DOHH2 (cell line): ENCODE measurements at regions not wholly inside any gene's neighbourhood (a gene's known extent, or its start where the extent isn't known, plus 50 kb on each side); places are given as distances from the start of the nearest gene placed in this dataset.

Experiments used
- H3F3A ChIP-seq: fragments of 200-600 bp; sonication (generic), shearing (Covaris generic); 2 replicates; pipeline ENCODE4 v1.6.0; 2016; ENCODE audit warnings: antibody characterized with exemption, mild to moderate bottlenecking; ENCODE audit not compliant: control insufficient read depth, insufficient read depth
- H3K27ac ChIP-seq: fragments of 200-600 bp; sonication (generic); 2 replicates; pipeline ENCODE4 v1.5.1; 2014; ENCODE audit warnings: low read depth, mild to moderate bottlenecking, low read length, moderate library complexity
- H3K27me3 ChIP-seq: fragments of 200-600 bp; sonication (generic); 2 replicates; pipeline ENCODE4 v1.6.1; 2014; ENCODE audit warnings: mild to moderate bottlenecking, low read length, mixed read lengths; ENCODE audit not compliant: control insufficient read depth
- H3K36me3 ChIP-seq: fragments of 200-600 bp; sonication (generic); 2 replicates; pipeline ENCODE4 v1.6.1; 2014; ENCODE audit warnings: mild to moderate bottlenecking, low read length, moderate library complexity, mixed read lengths; ENCODE audit not compliant: control insufficient read depth
- H3K4me1 ChIP-seq: fragments of 200-600 bp; sonication (generic); 2 replicates; pipeline ENCODE4 v1.6.1; 2014; ENCODE audit warnings: mild to moderate bottlenecking, low read length, mixed read lengths; ENCODE audit not compliant: control insufficient read depth
- H3K4me2 ChIP-seq: fragments of 200-600 bp; sonication (generic); 2 replicates; pipeline ENCODE4 v1.6.0; 2014; ENCODE audit warnings: mild to moderate bottlenecking, low read length, moderate library complexity
- H3K4me3 ChIP-seq: fragments of 200-600 bp; sonication (generic); 2 replicates; pipeline ENCODE4 v1.5.1; 2014; ENCODE audit warnings: mild to moderate bottlenecking, low read length, mixed read lengths
- H3K79me2 ChIP-seq: fragments of 200-600 bp; sonication (generic); 2 replicates; pipeline ENCODE4 v1.6.1; 2014; ENCODE audit warnings: mild to moderate bottlenecking, low read length, mixed read lengths; ENCODE audit not compliant: control insufficient read depth
- H3K9me2 ChIP-seq: fragments of 200-600 bp; sonication (generic); replicated peaks from 2 replicates; pipeline ENCODE4 v1.6.1; 2014; ENCODE audit warnings: mild to moderate bottlenecking, low read length, mixed read lengths; ENCODE audit not compliant: control insufficient read depth
- H3K9me3 ChIP-seq: fragments of 200-600 bp; sonication (generic); 2 replicates; pipeline ENCODE4 v1.6.1; 2014; ENCODE audit warnings: antibody characterized with exemption, low read length, mixed read lengths; ENCODE audit not compliant: control insufficient read depth, insufficient read depth
- H4K20me1 ChIP-seq: fragments of 200-600 bp; sonication (generic); 2 replicates; pipeline ENCODE4 v1.6.0; 2014; ENCODE audit warnings: low read depth, mild to moderate bottlenecking, antibody characterized with exemption, low read length, moderate library complexity; ENCODE audit not compliant: control insufficient read depth, insufficient read depth
- EZH2phosphoT487 ChIP-seq: fragments of 200-600 bp; sonication (generic); IDR thresholded peaks from 2 replicates; pipeline ENCODE4 v1.6.1; 2017; ENCODE audit warnings: borderline replicate concordance, mild to moderate bottlenecking, antibody characterized with exemption, low read length, moderate library complexity, mixed read lengths
- TF ChIP-seq, protein P1 (sequence below): fragments of 200-600 bp; sonication (generic); IDR thresholded peaks from one replicate; pipeline ENCODE4 v1.5.1; 2014; ENCODE audit warnings: antibody characterized with exemption, mild to moderate bottlenecking, low read depth, low read length; ENCODE audit not compliant: poor library complexity, severe bottlenecking

GRCh38 chr12:70052931-70053497, 190.2 kb upstream of the CNOT2 start:
- Histone ChIP-seq H3K4me3 (no peak overlapping the region), H3K9me2 (no peaks in the 10 kb centered on the region; the same call in 1 of the 2 replicates), H4K20me1 (no peaks in the 10 kb centered on the region), H3K9me3 (no peaks in the 10 kb centered on the region), H3K36me3 (no peaks in the 10 kb centered on the region), H3K27ac (no peak overlapping the region), H3F3A (no peaks in the 10 kb centered on the region), H3K4me1 (peaks cover 13% of the 10 kb centered on the region), H3K79me2 (no peaks in the 10 kb centered on the region), H3K27me3 (no peaks in the 10 kb centered on the region), H3K4me2 (no peak overlapping the region)
- no peak for TF ChIP-seq EZH2phosphoT487
- TF ChIP-seq, protein P1, sequence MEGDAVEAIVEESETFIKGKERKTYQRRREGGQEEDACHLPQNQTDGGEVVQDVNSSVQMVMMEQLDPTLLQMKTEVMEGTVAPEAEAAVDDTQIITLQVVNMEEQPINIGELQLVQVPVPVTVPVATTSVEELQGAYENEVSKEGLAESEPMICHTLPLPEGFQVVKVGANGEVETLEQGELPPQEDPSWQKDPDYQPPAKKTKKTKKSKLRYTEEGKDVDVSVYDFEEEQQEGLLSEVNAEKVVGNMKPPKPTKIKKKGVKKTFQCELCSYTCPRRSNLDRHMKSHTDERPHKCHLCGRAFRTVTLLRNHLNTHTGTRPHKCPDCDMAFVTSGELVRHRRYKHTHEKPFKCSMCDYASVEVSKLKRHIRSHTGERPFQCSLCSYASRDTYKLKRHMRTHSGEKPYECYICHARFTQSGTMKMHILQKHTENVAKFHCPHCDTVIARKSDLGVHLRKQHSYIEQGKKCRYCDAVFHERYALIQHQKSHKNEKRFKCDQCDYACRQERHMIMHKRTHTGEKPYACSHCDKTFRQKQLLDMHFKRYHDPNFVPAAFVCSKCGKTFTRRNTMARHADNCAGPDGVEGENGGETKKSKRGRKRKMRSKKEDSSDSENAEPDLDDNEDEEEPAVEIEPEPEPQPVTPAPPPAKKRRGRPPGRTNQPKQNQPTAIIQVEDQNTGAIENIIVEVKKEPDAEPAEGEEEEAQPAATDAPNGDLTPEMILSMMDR = no peak

DNA sequence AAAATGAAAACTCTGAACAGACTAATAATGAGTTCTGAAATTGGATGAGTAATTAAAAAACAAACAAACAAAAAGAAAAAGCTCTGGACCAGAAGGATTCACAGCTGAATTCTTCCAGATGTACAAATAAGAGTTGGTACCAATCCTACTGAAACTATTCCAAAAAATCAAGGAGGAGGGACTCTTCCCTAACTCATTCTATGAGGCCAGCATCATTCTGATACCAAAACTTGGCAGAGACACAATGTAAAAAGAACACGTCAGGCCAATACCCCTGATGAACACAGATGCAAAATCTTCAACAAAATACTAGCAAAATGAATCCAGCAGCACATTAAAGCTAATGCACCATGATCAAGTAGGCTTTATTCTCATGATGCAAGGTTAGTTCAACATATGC, 183.9 kb upstream of the CNOT2 start:
- Histone ChIP-seq H3K36me3 (no peaks in the 10 kb centered on the region), H3K9me2 (no peaks in the 10 kb centered on the region), H3F3A (no peaks in the 10 kb centered on the region), H3K9me3 (no peaks in the 10 kb centered on the region; the same call in 1 of the 2 replicates), H3K4me3 (no peak overlapping the region), H4K20me1 (no peaks in the 10 kb centered on the region), H3K79me2 (no peaks in the 10 kb centered on the region), H3K27ac (no peak overlapping the region), H3K27me3 (no peaks in the 10 kb centered on the region), H3K4me1 (peaks cover under 1% of the 10 kb centered on the region; the same call in 1 of the 2 replicates), H3K4me2 (no peak overlapping the region)
- no peak for TF ChIP-seq EZH2phosphoT487
- TF ChIP-seq, protein P1 = no peak

DNA sequence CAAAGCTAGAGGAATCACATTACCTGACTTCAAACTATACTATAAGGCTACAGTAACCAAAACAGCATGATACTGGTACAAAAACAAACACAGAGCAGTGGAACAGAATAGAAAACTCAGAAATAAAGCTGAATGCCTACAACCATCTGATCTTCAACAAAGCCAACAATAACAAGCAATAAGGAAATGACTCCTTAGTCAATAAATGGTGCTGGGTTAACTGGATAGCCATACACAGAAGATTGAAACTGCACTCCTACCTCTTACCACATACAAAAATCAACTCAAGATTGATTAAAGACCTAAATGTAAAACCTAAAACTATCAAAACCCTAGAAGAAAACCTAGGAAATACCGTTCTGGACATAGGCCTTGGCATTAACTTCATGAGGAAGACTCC, 182.6 kb upstream of the CNOT2 start:
- no peak for TF ChIP-seq EZH2phosphoT487
- TF ChIP-seq, protein P1 = no peak
- H3K9me2 ChIP-seq = no peaks in the 10 kb centered on the region

GRCh38 chr12:70068743-70069142, 174.5 kb upstream of the CNOT2 start:
- Histone ChIP-seq H3K36me3 (no peaks in the 10 kb centered on the region), H3K4me1 (peaks cover 9% of the 10 kb centered on the region; the same call in 1 of the 2 replicates), H3K27me3 (no peaks in the 10 kb centered on the region), H4K20me1 (no peaks in the 10 kb centered on the region), H3F3A (no peaks in the 10 kb centered on the region), H3K4me3 (no peak overlapping the region), H3K79me2 (no peaks in the 10 kb centered on the region), H3K9me2 (no peaks in the 10 kb centered on the region), H3K9me3 (no peaks in the 10 kb centered on the region), H3K4me2 (no peak overlapping the region), H3K27ac (no peak overlapping the region)
- no peak for TF ChIP-seq EZH2phosphoT487
- TF ChIP-seq, protein P1 = no peak

More for the DNA sequence above, 182.6 kb upstream of the CNOT2 start:
- no peaks in the 10 kb centered on the region for H3K27me3 ChIP-seq
- H3F3A ChIP-seq = no peaks in the 10 kb centered on the region
- no peak overlapping the region for H3K27ac ChIP-seq
- no peaks in the 10 kb centered on the region for H3K36me3 ChIP-seq
- no peak overlapping the region for H3K4me2 ChIP-seq
- no peaks in the 10 kb centered on the region for H3K4me1 ChIP-seq
- no peaks in the 10 kb centered on the region; the same call in 1 of the 2 replicates for H3K9me3 ChIP-seq
- H3K79me2 ChIP-seq = no peaks in the 10 kb centered on the region
- no peaks in the 10 kb centered on the region for H4K20me1 ChIP-seq
- no peak overlapping the region for H3K4me3 ChIP-seq
